GM23338 (cell line): ENCODE measurements at regions not wholly inside any gene's neighbourhood (a gene's known extent, or its start where the extent isn't known, plus 50 kb on each side); places are given as distances from the start of the nearest gene placed in this dataset.
A peak's percentile ranks its signal among the peaks of the same experiment; 100 is the strongest.

Experiments
- ATAC-seq: fragments of 200-7000 bp; cut with Tn5 transposase; 3 replicates; pipeline ENCODE4 v1.9.1; 2020
- DNase-seq: peaks from one replicate; pipeline ENCODE4 v3.0.0-alpha.2; 2015; ENCODE audit warnings: low spot score
- H2AFZ ChIP-seq: fragments of 200-600 bp; sonication (generic); 2 replicates; pipeline ENCODE4 v1.8.0; 2016; ENCODE audit warnings: antibody characterized with exemption, mild to moderate bottlenecking, moderate library complexity
- H3F3A ChIP-seq: fragments of 200-600 bp; sonication (generic); replicated peaks from 2 replicates; pipeline ENCODE4 v1.8.0; 2017; ENCODE audit warnings: antibody characterized with exemption, mixed run types, low read depth
- H3K27ac ChIP-seq: fragments of 200-600 bp; sonication (generic); 2 replicates; pipeline ENCODE4 v1.6.1; 2016; ENCODE audit warnings: low read depth
- H3K27me3 ChIP-seq: fragments of 200-600 bp; sonication (generic); 2 replicates; pipeline ENCODE4 v1.8.0; 2016; ENCODE audit warnings: mild to moderate bottlenecking, mixed run types, moderate library complexity; ENCODE audit not compliant: insufficient read depth
- H3K36me3 ChIP-seq: fragments of 200-600 bp; sonication (generic); 2 replicates; pipeline ENCODE4 v1.8.0; 2016; ENCODE audit warnings: mild to moderate bottlenecking; ENCODE audit not compliant: insufficient read depth
- H3K4me1 ChIP-seq: fragments of 200-600 bp; sonication (generic); 2 replicates; pipeline ENCODE4 v1.8.0; 2016; ENCODE audit warnings: mild to moderate bottlenecking, moderate library complexity; ENCODE audit not compliant: insufficient read depth
- H3K4me2 ChIP-seq: fragments of 200-600 bp; sonication (generic); 2 replicates; pipeline ENCODE4 v1.7.1; 2017; ENCODE audit warnings: mixed run types
- H3K4me3 ChIP-seq: fragments of 200-600 bp; sonication (generic); 2 replicates; pipeline ENCODE4 v1.6.1; 2016; ENCODE audit warnings: mixed run types
- H3K79me2 ChIP-seq: fragments of 200-600 bp; sonication (generic); replicated peaks from 2 replicates; pipeline ENCODE4 v1.8.0; 2017; ENCODE audit warnings: mild to moderate bottlenecking; ENCODE audit not compliant: insufficient read depth
- H3K9me2 ChIP-seq: fragments of 200-600 bp; sonication (generic); 2 replicates; pipeline ENCODE4 v1.8.0; 2017; ENCODE audit not compliant: insufficient read depth
- H4K20me1 ChIP-seq: fragments of 200-600 bp; sonication (generic); replicated peaks from 2 replicates; pipeline ENCODE4 v1.8.0; 2017; ENCODE audit warnings: mild to moderate bottlenecking; ENCODE audit not compliant: insufficient read depth
- H3K27ac Mint-ChIP-seq: 2 replicates; pipeline ENCODE4 v1.8.0; 2020; ENCODE audit warnings: inconsistent platforms, mild to moderate bottlenecking, moderate library complexity, mixed read lengths
- H3K27me3 Mint-ChIP-seq: 3 replicates; pipeline ENCODE4 v1.8.0; 2022; ENCODE audit warnings: low read depth, mild to moderate bottlenecking, moderate library complexity, mixed read lengths, inconsistent platforms; ENCODE audit not compliant: insufficient read depth, poor library complexity
- H3K36me3 Mint-ChIP-seq: 3 replicates; pipeline ENCODE4 v1.8.0; 2021; ENCODE audit warnings: low read depth, mild to moderate bottlenecking, inconsistent platforms, moderate library complexity, mixed read lengths
- H3K4me1 Mint-ChIP-seq: 3 replicates; pipeline ENCODE4 v1.8.0; 2020; ENCODE audit warnings: mild to moderate bottlenecking, inconsistent platforms, mixed read lengths
- H3K4me3 Mint-ChIP-seq: 3 replicates; pipeline ENCODE4 v1.8.0; 2021; ENCODE audit warnings: moderate library complexity, mild to moderate bottlenecking, inconsistent platforms, mixed read lengths
- H3K9me3 Mint-ChIP-seq: 3 replicates; pipeline ENCODE4 v1.8.0; 2020; ENCODE audit warnings: moderate library complexity, mild to moderate bottlenecking, inconsistent platforms, mixed read lengths
- CTCF ChIP-seq, 2 experiments: fragments of 200-600 bp in 1 of 2; sonication (generic) in 1 of 2; conservative IDR thresholded peaks; 2 replicates each; pipeline versions ENCODE4 v1.5.1 to v1.6.1; 2016 to 2017; ENCODE audit warnings: antibody characterized with exemption in 2 of 2, low read depth in 2 of 2, mild to moderate bottlenecking in 2 of 2, moderate library complexity in 1 of 2
- ETS1 ChIP-seq: IDR thresholded peaks from 2 replicates; pipeline ENCODE4 v1.6.1; 2016; ENCODE audit warnings: antibody characterized with exemption
- EZH2phosphoT487 ChIP-seq: fragments of 200-600 bp; sonication (generic); IDR thresholded peaks from one replicate; pipeline ENCODE4 v1.8.1; 2018; ENCODE audit warnings: antibody characterized with exemption; ENCODE audit not compliant: unreplicated experiment
- JUNB ChIP-seq: IDR thresholded peaks from one replicate; pipeline ENCODE4 v1.6.1; 2016; ENCODE audit warnings: antibody characterized with exemption; ENCODE audit not compliant: unreplicated experiment
- POLR2AphosphoS5 ChIP-seq: IDR thresholded peaks from 2 replicates; pipeline ENCODE4 v1.6.1; 2016; ENCODE audit warnings: antibody characterized with exemption, low read depth
- REST ChIP-seq: IDR thresholded peaks from one replicate; pipeline ENCODE4 v1.6.1; 2018; ENCODE audit warnings: antibody characterized with exemption; ENCODE audit not compliant: unreplicated experiment
- STAT1 ChIP-seq: IDR thresholded peaks from one replicate; pipeline ENCODE4 v1.6.1; 2016; ENCODE audit warnings: antibody characterized with exemption; ENCODE audit not compliant: unreplicated experiment
- ZNF114 ChIP-seq: fragments of 250-450 bp; sonication (Bioruptor Pico); IDR thresholded peaks from 2 replicates; pipeline ENCODE4 v1.5.0; 2020; ENCODE audit warnings: mild to moderate bottlenecking, moderate library complexity
- ZNF331 ChIP-seq: fragments of 250-450 bp; sonication (Bioruptor Pico); IDR thresholded peaks from 2 replicates; pipeline ENCODE4 v1.5.0; 2020; ENCODE audit warnings: low read depth, mild to moderate bottlenecking, moderate library complexity
- ZNF462 ChIP-seq: fragments of 250-450 bp; sonication (Bioruptor Pico); IDR thresholded peaks from 2 replicates; pipeline ENCODE4 v1.5.0; 2020; ENCODE audit warnings: mild to moderate bottlenecking, moderate library complexity

- H3K27ac Mint-ChIP-seq, result peak overlapping the region; percentile 40
- no peaks in the 10 kb centered on the region for H3K27me3 ChIP-seq
- no peak overlapping the region for H3K4me2 ChIP-seq
- H3K36me3 ChIP-seq, result no peaks in the 10 kb centered on the region
- no peaks in the 10 kb centered on the region for H3K79me2 ChIP-seq
- no peaks in the 10 kb centered on the region for H3F3A ChIP-seq
- H3K27ac ChIP-seq, result no peak overlapping the region
- no peak for TF ChIP-seq EZH2phosphoT487
- TF ChIP-seq ZNF331 (CRISPR knock-in tag), result no peak
- TF ChIP-seq REST, result no peak
- TF ChIP-seq ZNF114 (CRISPR knock-in tag), result no peak
- no peak for TF ChIP-seq CTCF (conservative IDR thresholded peaks at IDR 0.05; ENCODE audit: low read depth in 2 of 2)
- no peak for TF ChIP-seq ZNF462
- TF ChIP-seq POLR2AphosphoS5, result no peak
- no peak for TF ChIP-seq ETS1
- no peak for TF ChIP-seq JUNB
- TF ChIP-seq STAT1, result no peak
- no peaks in the 10 kb centered on the region for H4K20me1 ChIP-seq
- peaks cover 17% of the 10 kb centered on the region for H3K4me1 ChIP-seq
- H3K4me3 ChIP-seq, result no peak overlapping the region
- H3K27me3 Mint-ChIP-seq, result peaks cover 14% of the 10 kb centered on the region
- H3K36me3 Mint-ChIP-seq, result no peaks in the 10 kb centered on the region
- H2AFZ ChIP-seq, result no peak overlapping the region
- H3K4me3 Mint-ChIP-seq, result no peak overlapping the region
- peaks cover 33% of the 10 kb centered on the region for H3K4me1 Mint-ChIP-seq
- ATAC-seq (no peak), DNase-seq (no peak)
- H3K9me2 ChIP-seq, result no peaks in the 10 kb centered on the region
- no peaks in the 10 kb centered on the region for H3K9me3 Mint-ChIP-seq
Observed at GRCh38 chr18:46294751-46295150, 190.6 kb downstream of the HAUS1 start.
